Erythroblast (primary cell): ENCODE measurements at regions not wholly inside any gene's neighbourhood (a gene's known extent, or its start where the extent isn't known, plus 50 kb on each side); places are given as distances from the start of the nearest gene placed in this dataset.

Experiments
- GATA1 ChIP-seq: IDR thresholded peaks from 2 replicates; pipeline ENCODE4 v1.6.1; 2011; ENCODE audit warnings: low read depth, mild to moderate bottlenecking, control low read depth, low read length, moderate library complexity
- POLR2A ChIP-seq: IDR thresholded peaks from 2 replicates; pipeline ENCODE4 v1.6.1; 2011; ENCODE audit warnings: mild to moderate bottlenecking, low read length

DNA sequence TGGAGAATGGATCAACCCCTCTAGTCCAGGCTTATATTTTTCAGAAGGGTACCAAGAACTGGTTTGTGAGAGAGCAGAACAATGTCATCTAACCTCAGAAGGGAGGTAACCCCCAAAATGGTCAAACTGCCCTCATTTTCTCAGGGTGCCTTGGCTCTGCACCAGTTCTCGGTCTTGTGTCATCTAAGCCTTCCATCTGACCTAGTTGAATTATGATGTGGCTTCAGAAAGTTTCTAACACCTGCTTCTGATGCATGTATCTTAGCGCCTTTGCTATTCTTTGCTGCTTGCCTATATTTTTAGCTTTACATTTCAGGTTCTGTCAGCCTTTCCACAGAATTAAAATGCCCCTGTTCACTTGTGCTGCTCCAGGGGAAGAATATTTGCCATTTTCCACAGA lies 91.7 kb upstream of the E2F8 start:
- no peak for TF ChIP-seq POLR2A
- TF ChIP-seq GATA1: no peak
